GM19025 (cell line): ENCODE measurements at regions not wholly inside any gene's neighbourhood (a gene's known extent, or its start where the extent isn't known, plus 50 kb on each side); places are given as distances from the start of the nearest gene placed in this dataset.
"Not testable (repeated sequence)": the region's sequence is repeated elsewhere in the genome, so short reads cannot be mapped to it uniquely, and the experiment has no call there.

Source experiments
- ATAC-seq: cut with Tn5 transposase; IDR thresholded peaks from one replicate; pipeline ENCODE4 v1.9.1; 2021; ENCODE audit warnings: mild to moderate bottlenecking, low read depth, moderate library complexity; ENCODE audit not compliant: unreplicated experiment

- no peak for ATAC-seq
Observed at GRCh38 chrX:129091097-129091496, 432.2 kb downstream of the SMARCA1 start.

GRCh38 chrX:129086802-129087201, 436.5 kb downstream of the SMARCA1 start:
- no peak for ATAC-seq

DNA sequence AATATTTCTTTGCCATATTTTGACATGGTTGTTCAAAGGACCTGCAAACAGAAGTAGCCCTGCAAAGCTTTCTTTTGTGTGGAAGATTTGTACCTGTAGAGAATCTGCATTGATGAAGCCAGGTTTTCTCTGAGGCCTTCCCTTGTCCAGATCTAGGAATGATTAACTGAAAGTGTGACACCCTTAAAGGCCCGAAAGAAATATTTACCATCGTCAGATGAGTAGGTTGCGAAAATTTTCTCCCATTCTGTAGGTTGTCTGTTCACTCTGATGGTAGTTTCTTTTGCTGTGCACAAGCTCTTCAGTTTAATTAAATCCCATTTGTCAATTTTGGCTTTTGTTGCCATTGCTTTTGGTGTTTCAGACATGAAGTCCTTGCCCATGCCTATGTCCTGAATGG, 439.0 kb downstream of the SMARCA1 start:
- not testable (repeated sequence) for ATAC-seq

GRCh38 chrX:129077424-129078170, 445.7 kb downstream of the SMARCA1 start:
- no peak for ATAC-seq

- ATAC-seq: no peak
Observed at GRCh38 chrX:129071390-129071789, 451.9 kb downstream of the SMARCA1 start.

DNA sequence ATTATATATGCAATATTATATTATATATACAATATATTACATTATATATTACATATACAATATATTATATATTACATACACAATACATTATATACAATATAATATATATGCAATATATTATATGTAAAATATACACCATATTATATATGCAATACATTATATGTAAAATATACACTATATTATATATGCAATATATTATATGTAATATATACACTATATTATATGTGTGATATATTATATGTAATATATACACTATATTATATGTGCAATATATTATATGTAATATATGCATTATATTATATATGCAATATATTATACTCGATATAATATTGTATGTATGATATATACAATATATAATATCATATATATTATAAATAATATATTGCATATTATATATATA, 457.4 kb downstream of the SMARCA1 start:
- ATAC-seq: no peak

GRCh38 chrX:129058405-129058804, 464.9 kb downstream of the SMARCA1 start:
- ATAC-seq: no peak

GRCh38 chrX:129043138-129043537, 480.2 kb downstream of the SMARCA1 start:
- no peak for ATAC-seq

DNA sequence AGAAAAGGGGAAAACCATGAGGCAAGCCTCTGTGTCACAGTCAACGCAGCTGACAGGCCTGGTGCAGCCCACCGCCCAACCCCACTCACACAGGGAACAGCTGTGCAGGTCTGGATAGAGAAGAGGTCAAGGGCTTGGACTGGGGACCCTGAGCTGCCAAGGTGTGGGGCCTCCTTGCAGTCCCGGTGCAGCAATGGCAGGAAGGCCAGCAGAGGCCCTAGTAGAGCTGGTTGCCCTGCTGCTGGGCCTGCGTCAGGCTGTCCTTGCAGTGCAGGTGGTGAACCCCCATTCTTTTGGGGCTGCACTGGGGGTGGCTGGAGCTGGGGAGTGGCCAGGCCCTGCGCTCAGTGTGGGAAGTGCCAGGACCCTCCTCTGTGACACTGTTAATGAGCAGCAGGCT, 482.0 kb downstream of the SMARCA1 start:
- no peak for ATAC-seq

DNA sequence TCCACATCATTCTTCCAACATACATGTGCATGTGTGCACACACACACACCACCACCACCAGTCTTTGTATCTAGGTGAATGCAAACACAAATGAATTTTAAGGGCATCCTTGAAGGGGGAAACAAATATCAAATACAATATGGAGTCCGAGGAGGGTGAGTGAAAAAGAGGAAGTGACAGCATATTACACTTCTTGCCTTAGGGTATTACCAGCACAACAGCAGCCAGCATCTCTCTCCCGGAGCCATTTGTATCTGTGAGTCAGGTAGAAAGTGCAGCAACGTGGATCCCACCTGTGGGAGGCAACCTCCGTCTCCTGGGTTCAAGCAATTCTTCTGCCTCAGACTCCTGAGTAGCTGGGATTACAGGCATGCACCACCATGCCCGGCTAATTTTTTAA, 483.2 kb downstream of the SMARCA1 start:
- ATAC-seq: no peak

DNA sequence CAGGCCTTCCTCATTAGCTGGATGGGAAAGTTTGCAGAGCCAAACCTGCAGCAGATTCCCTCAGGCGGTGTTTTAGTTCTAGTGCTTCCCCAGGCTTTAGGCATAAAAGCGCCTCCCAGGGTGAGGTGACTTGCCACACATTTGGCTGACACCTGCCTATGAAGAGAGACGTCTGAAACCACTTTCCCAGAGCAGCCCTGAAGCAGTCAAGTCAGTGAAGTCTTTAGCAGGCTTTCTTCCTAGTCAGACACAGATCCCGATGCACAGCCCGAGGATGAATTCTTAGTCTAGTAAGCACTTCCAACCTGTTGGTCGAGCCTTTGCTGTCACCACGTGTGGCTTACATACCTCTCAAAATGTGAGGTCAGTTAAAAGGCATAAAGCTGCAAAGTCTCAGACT, 484.1 kb downstream of the SMARCA1 start:
- ATAC-seq: no peak

DNA sequence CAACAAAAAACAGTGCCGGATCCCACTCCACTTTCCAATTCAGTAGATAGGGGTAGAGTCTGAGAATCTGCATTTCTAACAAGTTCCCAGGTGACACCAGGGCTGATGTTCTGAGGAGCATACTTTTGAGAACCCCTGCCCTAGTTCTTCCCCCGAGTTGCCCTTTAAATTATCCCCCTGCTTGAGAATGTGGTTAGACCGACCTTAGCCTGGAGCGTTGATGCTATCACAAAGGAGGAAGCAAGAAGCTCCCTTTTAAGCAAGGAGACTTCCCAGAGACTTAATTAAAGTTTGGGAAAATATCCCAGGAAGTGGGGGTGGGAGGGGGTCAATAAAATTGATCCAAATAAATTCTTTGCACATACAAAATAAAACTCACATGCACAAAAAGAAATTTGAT, 485.9 kb downstream of the SMARCA1 start:
- ATAC-seq: no peak

- no peak for ATAC-seq
Observed at GRCh38 chrX:129035180-129035579, 488.1 kb downstream of the SMARCA1 start.

GRCh38 chrX:129034196-129034595, 489.1 kb downstream of the SMARCA1 start:
- ATAC-seq: no peak

GRCh38 chrX:129026202-129026601, 497.1 kb downstream of the SMARCA1 start:
- ATAC-seq: no peak

DNA sequence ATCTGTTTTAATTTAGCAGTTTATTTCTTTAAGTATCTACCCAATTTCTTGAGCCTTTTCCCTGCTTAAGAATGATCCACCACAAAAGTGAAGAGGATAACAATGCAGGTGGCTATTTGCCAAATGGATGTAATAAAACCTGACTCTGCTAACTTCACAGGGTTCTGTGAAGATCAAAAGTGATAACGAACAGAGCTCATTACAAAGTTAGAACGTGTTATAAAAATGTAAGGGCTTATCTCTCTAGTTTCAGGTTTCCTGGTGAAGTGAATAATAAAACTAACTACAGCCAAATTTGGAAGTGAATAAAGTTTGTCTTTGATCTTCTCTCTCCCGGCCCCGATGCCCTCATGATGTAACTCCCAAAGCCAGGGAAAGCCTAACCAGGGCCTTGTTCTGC, 497.9 kb downstream of the SMARCA1 start:
- no peak for ATAC-seq

GRCh38 chrX:129019412-129019811, 503.9 kb downstream of the SMARCA1 start:
- ATAC-seq: no peak

- no peak for ATAC-seq
Observed at GRCh38 chrX:129015381-129015780, 507.9 kb downstream of the SMARCA1 start.

GRCh38 chrX:129013574-129013973, 509.7 kb downstream of the SMARCA1 start:
- no peak for ATAC-seq

- ATAC-seq: no peak
Observed at GRCh38 chrX:129007631-129008030, 515.7 kb downstream of the SMARCA1 start.

- ATAC-seq: no peak
Observed at GRCh38 chrX:129006491-129006890, 516.8 kb downstream of the SMARCA1 start.

GRCh38 chrX:129000797-129001196, 522.5 kb downstream of the SMARCA1 start:
- no peak for ATAC-seq

DNA sequence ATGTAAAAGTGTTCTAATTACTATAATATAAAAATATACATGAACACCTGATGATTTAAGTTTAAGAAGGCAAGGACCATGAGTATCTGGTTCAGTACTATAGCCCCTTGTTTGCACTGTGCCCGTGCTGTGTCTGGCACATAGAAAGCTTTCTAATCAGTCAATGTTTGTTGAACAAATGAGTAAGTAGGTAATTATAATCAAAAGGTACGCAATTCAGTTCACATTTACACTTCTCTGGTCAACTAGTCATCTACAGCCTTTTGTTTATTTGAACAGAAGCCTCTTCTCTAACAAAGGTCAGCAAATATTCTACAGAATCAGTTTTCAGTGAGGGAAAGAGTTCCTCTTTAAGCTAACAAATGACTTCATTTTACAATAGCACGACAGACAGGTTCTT, 523.3 kb downstream of the SMARCA1 start:
- no peak for ATAC-seq
